GM19035 (cell line): ENCODE measurements at regions not wholly inside any gene's neighbourhood (a gene's known extent, or its start where the extent isn't known, plus 50 kb on each side); places are given as distances from the start of the nearest gene placed in this dataset.
"Not testable (repeated sequence)": the region's sequence is repeated elsewhere in the genome, so short reads cannot be mapped to it uniquely, and the experiment has no call there.

ENCODE experiments used
- ATAC-seq: cut with Tn5 transposase; IDR thresholded peaks from one replicate; pipeline ENCODE4 v1.9.1; 2021; ENCODE audit not compliant: unreplicated experiment

GRCh38 chr13:73162912-73163911, 104.4 kb downstream of the KLF5 start:
- ATAC-seq = no peak

- ATAC-seq = not testable (repeated sequence)
These were observed 101.7 kb downstream of the KLF5 start for GRCh38 chr13:73160371-73161031.

- ATAC-seq = no peak
These were observed 100.0 kb downstream of the KLF5 start for GRCh38 chr13:73158851-73159250.

GRCh38 chr13:73157031-73157430, 98.2 kb downstream of the KLF5 start:
- ATAC-seq = no peak

- ATAC-seq = no peak
These were observed 87.9 kb downstream of the KLF5 start for GRCh38 chr13:73146707-73147106.

- no peak for ATAC-seq
These were observed 83.3 kb downstream of the KLF5 start for GRCh38 chr13:73142071-73142470.

- no peak for ATAC-seq
These were observed 82.5 kb downstream of the KLF5 start for GRCh38 chr13:73141292-73141771.

GRCh38 chr13:73140801-73141200, 82.0 kb downstream of the KLF5 start:
- no peak for ATAC-seq

GRCh38 chr13:73138638-73139491, 80.1 kb downstream of the KLF5 start:
- ATAC-seq = no peak

GRCh38 chr13:73138276-73138637, 79.5 kb downstream of the KLF5 start:
- no peak for ATAC-seq

GRCh38 chr13:73136776-73137175, 78.0 kb downstream of the KLF5 start:
- ATAC-seq = no peak

GRCh38 chr13:73133531-73133930, 74.7 kb downstream of the KLF5 start:
- no peak for ATAC-seq

GRCh38 chr13:73131247-73131646, 72.4 kb downstream of the KLF5 start:
- ATAC-seq = no peak

GRCh38 chr13:73129023-73129422, 70.2 kb downstream of the KLF5 start:
- ATAC-seq = no peak
